Posterior vena cava (tissue), 2 donors: ENCODE measurements at regions not wholly inside any gene's neighbourhood (a gene's known extent, or its start where the extent isn't known, plus 50 kb on each side); places are given as distances from the start of the nearest gene placed in this dataset.

Source experiments
- DNase-seq: peaks from one replicate; pipeline ENCODE4 v3.0.0-alpha.2; 2020; ENCODE audit warnings: low spot score
- intact Hi-C, 2 donors: fragments of 100-400 bp; cut with DNase I; formaldehyde crosslinking; loops; one replicate each; pipeline versions ENCODE4 v1.14.1 to v1.14.2; 2022 to 2023
- donor health status: DM: yes; HTN: yes; CAD: no.
- donor health status: DM: yes; HTN: yes; CAD: no.

DNA sequence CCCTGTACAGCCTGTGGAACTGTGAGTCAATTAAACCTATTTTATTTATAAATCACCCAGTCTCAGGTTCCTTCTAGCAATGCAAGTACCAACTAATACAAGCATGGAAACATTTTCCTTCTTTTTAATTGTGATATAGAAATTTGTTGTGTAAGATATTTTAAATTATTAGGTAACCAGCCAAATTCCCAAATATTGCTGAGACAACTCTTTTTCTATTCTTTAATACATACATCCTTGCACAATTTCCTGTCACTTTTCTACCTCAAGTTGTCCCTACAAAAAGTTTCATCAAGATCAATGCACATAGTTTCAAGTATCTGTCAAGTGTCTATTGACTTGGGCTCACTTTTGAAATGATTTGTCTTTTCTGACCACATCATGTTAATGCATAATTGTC, 488.6 kb downstream of the ACTL7B start:
- intact Hi-C loops, result no loop called here
- no peak for DNase-seq

GRCh38 chr9:108363311-108363710, 492.5 kb downstream of the ACTL7B start:
- intact Hi-C loops, result no loop called here
- DNase-seq, result no peak

GRCh38 chr9:108360304-108360703, 495.5 kb downstream of the ACTL7B start:
- intact Hi-C loops, result no loop called here
- no peak for DNase-seq

- intact Hi-C loops, result no loop called here
- no peak for DNase-seq
These were observed 499.0 kb downstream of the ACTL7B start for GRCh38 chr9:108356806-108357205.

DNA sequence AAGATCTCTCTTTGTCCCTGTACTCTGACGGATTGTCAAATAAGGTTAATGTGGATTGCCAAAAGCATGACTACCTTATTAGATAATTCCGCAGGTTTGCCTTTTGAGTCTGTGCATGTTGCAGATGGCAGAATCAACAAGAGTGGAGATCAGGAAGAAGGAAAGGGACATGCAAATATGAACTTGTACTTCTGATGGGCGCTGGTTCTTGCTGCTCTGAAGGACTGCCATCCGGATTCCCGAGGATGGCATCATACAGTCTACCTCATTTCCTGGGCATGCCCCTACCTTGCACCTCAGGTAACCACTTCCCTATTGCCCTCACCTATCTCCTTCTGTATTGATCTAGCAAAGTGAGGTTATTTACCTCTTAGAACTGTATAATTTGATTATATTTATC, 504.2 kb downstream of the ACTL7B start:
- intact Hi-C loops, result no loop called here
- DNase-seq, result no peak

DNA sequence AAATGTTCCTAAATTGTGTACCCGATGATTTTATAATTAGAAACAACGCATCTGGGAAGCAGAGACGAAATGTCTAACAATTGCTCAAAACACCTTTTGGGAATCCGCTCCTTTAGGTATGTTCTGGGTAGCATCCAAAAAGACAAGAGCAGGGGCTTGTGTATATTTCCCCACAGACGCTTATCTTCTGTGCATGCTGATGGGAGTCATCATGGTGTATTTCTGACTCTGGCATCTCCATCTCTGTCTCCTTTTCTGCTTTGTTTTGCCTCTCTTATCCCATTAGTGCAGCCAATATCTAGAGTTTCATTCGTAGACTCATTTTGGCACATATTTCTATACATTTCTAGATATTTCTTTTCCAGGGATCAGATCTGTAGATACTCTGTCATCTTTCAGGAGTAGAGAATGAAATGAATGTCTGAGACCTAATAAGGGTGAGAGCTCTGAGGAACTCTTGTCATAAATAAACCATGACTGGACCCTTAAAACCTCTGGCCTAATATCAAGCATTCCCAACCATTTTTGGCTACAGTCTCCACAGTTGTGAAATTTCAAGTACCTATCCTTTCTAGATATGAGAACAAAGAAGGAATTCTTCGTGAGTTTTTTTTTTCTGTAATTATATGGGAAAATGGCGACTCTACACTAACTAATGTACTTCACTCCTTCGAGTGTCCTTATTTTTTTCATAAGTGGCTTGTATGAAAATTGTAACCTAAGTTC, 508.2 kb downstream of the ACTL7B start:
- intact Hi-C loops, result loop anchor here in 1 of 2 donors (10.0 kb wide), 1 partner anchor 1923 kb away; no protein-coding TSS in a partner anchor
- no peak for DNase-seq

- DNase-seq, result no peak
- intact Hi-C loops, result loop anchor here in 1 of 2 donors (10.0 kb wide), 1 partner anchor 1921 kb away; no protein-coding TSS in a partner anchor
These were observed 510.0 kb downstream of the ACTL7B start for GRCh38 chr9:108345826-108346225.

GRCh38 chr9:108339251-108339650, 516.5 kb downstream of the ACTL7B start:
- intact Hi-C loops, result no loop called here

GRCh38 chr9:108336575-108336974, 519.2 kb downstream of the ACTL7B start:
- intact Hi-C loops, result no loop called here
- DNase-seq, result no peak

More at GRCh38 chr9:108339251-108339650, 516.5 kb downstream of the ACTL7B start:
- DNase-seq, result no peak

GRCh38 chr9:108333530-108333983, 522.2 kb downstream of the ACTL7B start:
- DNase-seq, result no peak
- intact Hi-C loops, result no loop called here

DNA sequence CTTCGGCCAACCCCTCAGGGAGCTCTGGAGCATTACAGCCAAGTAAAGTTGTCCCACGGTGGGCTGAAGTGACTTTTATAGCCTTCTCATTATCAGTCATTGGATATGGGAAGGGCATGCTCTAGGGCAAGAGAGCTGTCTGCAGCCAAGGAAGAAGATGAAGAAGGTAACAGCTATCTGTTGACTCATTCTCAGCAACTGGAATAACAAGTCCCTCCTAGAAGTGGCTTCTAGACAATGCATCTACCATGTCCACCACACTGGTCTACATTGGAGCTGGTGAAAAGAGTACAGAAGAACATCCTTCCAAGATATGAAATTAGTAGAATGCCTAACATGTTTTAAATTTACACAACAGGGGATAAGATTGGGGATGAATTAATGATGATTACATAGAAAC, 524.2 kb downstream of the ACTL7B start:
- intact Hi-C loops, result no loop called here
- no peak for DNase-seq

DNA sequence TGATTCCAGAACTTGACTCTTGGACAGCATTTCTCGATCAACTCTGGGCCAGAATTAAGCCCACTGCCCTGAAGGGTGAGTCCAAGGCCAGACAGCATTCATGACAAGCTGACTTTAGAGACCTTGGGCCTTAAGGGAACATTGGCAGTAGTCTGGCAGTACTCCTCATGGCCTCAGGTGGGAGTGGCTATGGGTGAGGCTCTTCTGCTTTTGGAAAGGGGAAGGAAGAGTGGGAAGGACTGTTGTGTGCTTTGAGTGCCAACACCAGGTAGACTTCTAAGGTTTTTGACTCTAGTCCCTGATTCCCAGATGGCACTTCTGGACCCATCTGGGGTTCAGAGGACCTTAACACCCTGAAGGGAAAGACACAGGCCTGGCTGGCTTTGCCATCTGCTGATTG, 530.4 kb downstream of the ACTL7B start:
- no peak for DNase-seq
- intact Hi-C loops, result no loop called here

- no peak for DNase-seq
- intact Hi-C loops, result no loop called here
These were observed 532.2 kb downstream of the ACTL7B start for GRCh38 chr9:108323615-108324014.

GRCh38 chr9:108322326-108323098, 533.3 kb downstream of the ACTL7B start:
- intact Hi-C loops, result loop anchor here in 1 of 2 donors (1.0 kb wide), 1 partner anchor 26 kb away; no protein-coding TSS in a partner anchor

GRCh38 chr9:108316630-108317029, 539.2 kb downstream of the ACTL7B start:
- DNase-seq, result no peak
- intact Hi-C loops, result no loop called here

More at GRCh38 chr9:108322326-108323098, 533.3 kb downstream of the ACTL7B start:
- DNase-seq, result no peak

GRCh38 chr9:108316066-108316465, 539.7 kb downstream of the ACTL7B start:
- DNase-seq, result no peak
- intact Hi-C loops, result no loop called here

GRCh38 chr9:108311745-108312144, 544.0 kb downstream of the ACTL7B start:
- DNase-seq, result no peak
- intact Hi-C loops, result no loop called here

GRCh38 chr9:108310202-108310601, 545.6 kb downstream of the ACTL7B start:
- intact Hi-C loops, result no loop called here

DNA sequence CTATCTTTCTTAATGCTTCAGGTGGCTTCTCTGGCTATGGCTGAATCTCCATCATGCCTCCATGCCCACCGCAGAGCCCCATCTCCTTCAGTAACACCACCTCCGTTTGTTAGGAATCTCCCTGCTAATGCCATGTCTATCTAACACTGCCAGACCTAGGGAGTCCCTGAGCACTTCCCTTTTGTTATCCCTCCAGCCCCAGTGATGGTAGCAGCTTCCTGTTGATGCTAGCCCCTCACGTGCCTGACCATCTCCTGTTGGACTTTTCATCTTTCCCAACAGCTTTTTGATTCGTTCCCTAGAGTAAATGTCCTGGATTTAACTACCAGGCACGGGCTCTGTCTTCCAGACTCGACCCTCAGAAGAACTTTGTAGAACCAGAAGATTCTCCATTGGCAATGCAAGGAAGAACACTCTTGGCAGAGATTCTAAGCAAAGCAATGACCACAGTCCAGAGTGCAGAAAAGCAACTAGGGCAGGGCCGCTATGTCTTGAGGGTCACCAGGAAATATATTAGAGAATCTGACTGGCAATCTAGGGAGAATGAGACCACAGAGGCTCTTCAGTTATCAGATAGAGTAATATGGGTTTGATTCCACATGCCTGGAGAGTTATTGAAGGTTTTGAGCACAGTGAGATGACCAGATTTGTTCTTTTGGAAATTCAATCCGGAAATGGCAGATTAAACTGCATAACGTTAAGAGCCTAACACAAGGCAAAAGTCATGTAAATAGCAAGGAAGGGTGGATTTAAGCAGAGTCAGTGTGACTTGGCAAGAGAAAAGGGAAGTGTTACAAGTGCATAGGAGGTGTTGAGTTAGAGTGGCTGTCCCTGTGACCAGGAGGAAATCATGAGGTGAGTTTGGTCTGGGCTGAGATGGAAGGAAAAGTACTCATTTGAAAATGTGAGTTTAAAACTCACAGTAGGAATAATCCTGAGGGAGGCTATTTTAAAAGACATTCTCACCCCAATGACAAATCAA, 555.2 kb downstream of the ACTL7B start:
- intact Hi-C loops, result no loop called here
- DNase-seq, result no peak

More at GRCh38 chr9:108310202-108310601, 545.6 kb downstream of the ACTL7B start:
- DNase-seq, result no peak
